T-helper 22 cell (primary cell): ENCODE measurements at regions not wholly inside any gene's neighbourhood (a gene's known extent, or its start where the extent isn't known, plus 50 kb on each side); places are given as distances from the start of the nearest gene placed in this dataset.

Source experiments
- DNase-seq: peaks from one replicate; pipeline ENCODE4 v3.0.0-alpha.2; 2020; ENCODE audit warnings: low read depth

GRCh38 chr3:110234831-110235230, 836.8 kb upstream of the NECTIN3 start:
- DNase-seq, result no peak

- no peak for DNase-seq
Measured at GRCh38 chr3:110236976-110237610, 834.5 kb upstream of the NECTIN3 start.

- no peak for DNase-seq
Measured at GRCh38 chr3:110243081-110243480, 828.5 kb upstream of the NECTIN3 start.

- no peak for DNase-seq
Measured at GRCh38 chr3:110246796-110247376, 824.7 kb upstream of the NECTIN3 start.

- no peak for DNase-seq
Measured at GRCh38 chr3:110248666-110249065, 823.0 kb upstream of the NECTIN3 start.

GRCh38 chr3:110253794-110254193, 817.8 kb upstream of the NECTIN3 start:
- no peak for DNase-seq

GRCh38 chr3:110254591-110254990, 817.0 kb upstream of the NECTIN3 start:
- DNase-seq, result no peak

GRCh38 chr3:110261141-110261540, 810.5 kb upstream of the NECTIN3 start:
- no peak for DNase-seq

GRCh38 chr3:110262896-110263295, 808.7 kb upstream of the NECTIN3 start:
- DNase-seq, result no peak

GRCh38 chr3:110265302-110265701, 806.3 kb upstream of the NECTIN3 start:
- DNase-seq, result no peak

GRCh38 chr3:110267304-110267845, 804.2 kb upstream of the NECTIN3 start:
- DNase-seq, result no peak

GRCh38 chr3:110272525-110272924, 799.1 kb upstream of the NECTIN3 start:
- no peak for DNase-seq

GRCh38 chr3:110291886-110292501, 779.6 kb upstream of the NECTIN3 start:
- DNase-seq, result no peak

- no peak for DNase-seq
Measured at GRCh38 chr3:110293660-110294059, 778.0 kb upstream of the NECTIN3 start.

- DNase-seq, result no peak
Measured at GRCh38 chr3:110296885-110297284, 774.7 kb upstream of the NECTIN3 start.

GRCh38 chr3:110301781-110302180, 769.8 kb upstream of the NECTIN3 start:
- no peak for DNase-seq

- DNase-seq, result no peak
Measured at GRCh38 chr3:110307065-110307809, 764.4 kb upstream of the NECTIN3 start.

- DNase-seq, result no peak
Measured at GRCh38 chr3:110311541-110311940, 760.1 kb upstream of the NECTIN3 start.

GRCh38 chr3:110314512-110315114, 757.0 kb upstream of the NECTIN3 start:
- no peak for DNase-seq

GRCh38 chr3:110318108-110318507, 753.5 kb upstream of the NECTIN3 start:
- DNase-seq, result no peak

GRCh38 chr3:110323349-110323748, 748.3 kb upstream of the NECTIN3 start:
- no peak for DNase-seq

GRCh38 chr3:110324171-110324705, 747.4 kb upstream of the NECTIN3 start:
- no peak for DNase-seq
